K562 (cell line): ENCODE measurements at regions not wholly inside any gene's neighbourhood (a gene's known extent, or its start where the extent isn't known, plus 50 kb on each side); places are given as distances from the start of the nearest gene placed in this dataset.

Experiments used
- ATAC-seq: fragments of 200-7000 bp; cut with Tn5 transposase; 3 replicates; pipeline ENCODE4 v1.9.1; 2020; ENCODE audit warnings: moderate library complexity
- BruUV-seq: library from RNA; stranded (reverse); fragments of 400-500 nt; replicated peaks from 2 replicates; lab custom pipeline; 2021; lab: Mats Ljungman, UMichigan
- CTCF ChIA-PET: fragments of 300-600 bp; formaldehyde crosslinking; extraction: SDS; loops from one replicate; lab custom pipeline; 2021; ENCODE audit warnings: low intra/inter-chr PET ratio; lab: Yijun Ruan, JAX
- POLR2A ChIA-PET: fragments of 300-600, 350-650 bp; sonication (Branson Sonifier 250); formaldehyde crosslinking; extraction: SDS; loops from one replicate; lab custom pipeline; 2021; ENCODE audit warnings: antibody characterized with exemption, inconsistent platforms; lab: Yijun Ruan, JAX
- DNase-seq, 4 experiments: peaks; one replicate each; pipeline versions ENCODE4 v3.0.0 to v3.0.0-alpha.2; 2011 to 2018; ENCODE audit warnings: low spot score in 3 of 4, mixed read lengths in 3 of 4; ENCODE audit errors: extremely low read depth in 1 of 4
- FAIRE-seq: peaks from 2 replicates; lab custom pipeline; 2011; peaks lifted over from hg19 to GRCh38; lab: Jason Lieb, UNC
- H2AFZ ChIP-seq: 2 replicates; pipeline ENCODE4 v1.6.0; 2011; ENCODE audit warnings: low read depth, low read length, control low read depth, inconsistent platforms
- H3K27ac ChIP-seq: fragments of 200-600 bp; 3 replicates; pipeline ENCODE4 v1.8.0; 2011; ENCODE audit warnings: low read depth, mild to moderate bottlenecking, control low read depth, inconsistent platforms, low read length, moderate library complexity, mixed read lengths; ENCODE audit errors: extremely low read depth
- H3K27me3 ChIP-seq, 2 experiments: fragments of 300-600 bp in 1 of 2; 2 replicates in 1 of 2; 3 replicates in 1 of 2; pipeline versions ENCODE4 v1.6.0 to v1.8.0; 2011; ENCODE audit warnings: inconsistent platforms in 2 of 2, low read length in 2 of 2, mild to moderate bottlenecking in 1 of 2, mixed read lengths in 1 of 2, moderate library complexity in 1 of 2; ENCODE audit not compliant: control insufficient read depth in 2 of 2, insufficient read depth in 2 of 2
- H3K36me3 ChIP-seq: fragments of 300-600 bp; 3 replicates; pipeline ENCODE4 v1.8.0; 2011; ENCODE audit warnings: mild to moderate bottlenecking, low read length, inconsistent platforms; ENCODE audit not compliant: control insufficient read depth, insufficient read depth
- H3K4me1 ChIP-seq, 2 experiments: fragments of 200-600 bp in 1 of 2; replicated peaks in 1 of 2; 2 replicates in 1 of 2; 3 replicates in 1 of 2; pipeline versions ENCODE4 v1.5.1 to v1.8.0; 2011; ENCODE audit warnings: inconsistent platforms in 2 of 2, low read length in 2 of 2, mild to moderate bottlenecking in 1 of 2, mixed read lengths in 1 of 2, moderate library complexity in 1 of 2; ENCODE audit not compliant: control insufficient read depth in 2 of 2, insufficient read depth in 2 of 2
- H3K4me2 ChIP-seq: 2 replicates; pipeline ENCODE4 v1.6.1; 2011; ENCODE audit warnings: low read length, control low read depth, inconsistent platforms, mixed read lengths; ENCODE audit not compliant: insufficient read depth
- H3K4me3 ChIP-seq: fragments of 200-600 bp; sonication (generic), shearing (Covaris generic); 2 replicates; pipeline ENCODE4 v1.5.1; 2016; ENCODE audit warnings: control low read depth, inconsistent platforms
- H3K79me2 ChIP-seq: fragments of 200-600 bp; 3 replicates; pipeline ENCODE4 v1.8.0; 2011; ENCODE audit warnings: low read length, inconsistent platforms; ENCODE audit not compliant: control insufficient read depth, insufficient read depth
- H3K9ac ChIP-seq, 2 experiments: 2 replicates each; pipeline versions ENCODE4 v1.6.0 to v1.6.1; 2011; ENCODE audit warnings: low read depth in 2 of 2, low read length in 2 of 2, control low read depth in 1 of 2, inconsistent platforms in 1 of 2, mild to moderate bottlenecking in 1 of 2, mixed read lengths in 1 of 2; ENCODE audit not compliant: insufficient read depth in 1 of 2
- H3K9me1 ChIP-seq: one replicate; pipeline ENCODE4 v1.6.0; 2011; ENCODE audit warnings: inconsistent platforms, mild to moderate bottlenecking, low read length, moderate library complexity; ENCODE audit not compliant: control insufficient read depth, insufficient read depth
- H3K9me3 ChIP-seq: replicated peaks from 2 replicates; pipeline ENCODE4 v1.5.1; 2011; ENCODE audit warnings: low read depth, low read length, inconsistent platforms; ENCODE audit not compliant: control insufficient read depth, insufficient read depth
- H4K20me1 ChIP-seq: replicated peaks from 2 replicates; pipeline ENCODE4 v1.6.1; 2011; ENCODE audit warnings: low read length, inconsistent platforms, mixed read lengths; ENCODE audit not compliant: control insufficient read depth, insufficient read depth
- ATF4 ChIP-seq: fragments of 450-650 bp; formaldehyde crosslinking; IDR thresholded peaks from 2 replicates; pipeline ENCODE4 v1.4.0; 2022; ENCODE audit warnings: mild to moderate bottlenecking, moderate library complexity
- CBX2 ChIP-seq: fragments of 200-600 bp; sonication (generic); IDR thresholded peaks from one replicate; pipeline ENCODE4 v1.6.1; 2012; ENCODE audit warnings: mild to moderate bottlenecking, low read length, inconsistent platforms; ENCODE audit not compliant: insufficient read depth, poor library complexity, severe bottlenecking
- KDM1A ChIP-seq, 2 experiments: fragments of 450-650 bp; IDR thresholded peaks; 2 replicates each; pipeline ENCODE4 v1.6.1; 2016; ENCODE audit warnings: mild to moderate bottlenecking in 2 of 2
- TEAD4 ChIP-seq, 2 experiments: sonication (generic) in 1 of 2; formaldehyde crosslinking in 1 of 2; IDR thresholded peaks; 2 replicates each; pipeline versions ENCODE4 v1.6.1 to v1.8.0; 2012 to 2022; ENCODE audit warnings: borderline replicate concordance in 1 of 2, inconsistent platforms in 1 of 2, low read length in 1 of 2, mild to moderate bottlenecking in 1 of 2, missing genetic modification reagents in 1 of 2
- U2AF2 ChIP-seq: fragments of 200-400 bp; formaldehyde crosslinking; optimal IDR thresholded peaks from 2 replicates; pipeline ENCODE3; 2017; ENCODE audit warnings: low read depth, mild to moderate bottlenecking, low read length
- ZC3H8 ChIP-seq: fragments of 450-650 bp; IDR thresholded peaks from 2 replicates; pipeline ENCODE4 v1.6.1; 2017
- ZNF140 ChIP-seq: fragments of 250-450 bp; sonication (Bioruptor Pico); IDR thresholded peaks from 2 replicates; pipeline ENCODE4 v1.8.0; 2021; ENCODE audit warnings: moderate library complexity, mild to moderate bottlenecking, inconsistent platforms
- ZNF277 ChIP-seq: fragments of 250-450 bp; sonication (Bioruptor Pico); IDR thresholded peaks from 2 replicates; pipeline ENCODE4 v1.8.0; 2022; ENCODE audit warnings: inconsistent platforms, mild to moderate bottlenecking, moderate library complexity, borderline replicate concordance
- ZNF280A ChIP-seq: fragments of 450-650 bp; IDR thresholded peaks from 2 replicates; pipeline ENCODE4 v1.6.1; 2018; ENCODE audit warnings: mild to moderate bottlenecking, low read depth; ENCODE audit not compliant: partially characterized antibody
- ZNF316 ChIP-seq: fragments of 450-650 bp; IDR thresholded peaks from 2 replicates; pipeline ENCODE4 v1.6.1; 2016
- ZNF780A ChIP-seq: fragments of 250-450 bp; sonication (Bioruptor Pico); IDR thresholded peaks from 2 replicates; pipeline ENCODE4 v1.5.0; 2021; ENCODE audit warnings: mild to moderate bottlenecking
- WGBS: fragments of 100-300 bp; shearing (Covaris generic); methylation state at CpG from one replicate; pipeline ENCODE4 v1.1.6; 2016; ENCODE audit warnings: low coverage, mixed read lengths; ENCODE audit not compliant: insufficient coverage; ENCODE audit errors: missing lambda C conversion rate; 5-methylcytosine and 5-hydroxymethylcytosine counted together
- in situ Hi-C: fragments of 300-500 bp; cut with MboI; formaldehyde crosslinking; loops from 4 replicates; pipeline ENCODE4 v1.15.0; 2018; ENCODE audit warnings: inconsistent platforms, mixed read lengths
- intact Hi-C: fragments of 100-400 bp; cut with micrococcal nuclease; formaldehyde crosslinking; loops from 2 replicates; pipeline ENCODE4 v1.14.2; 2022

- TF ChIP-seq ZNF140 (no peak), ZC3H8 (no peak), U2AF2 (no peak), ZNF277 (no peak)
- TF ChIP-seq, all 486 proteins: peak for 0
Observed at GRCh38 chr12:3966376-3966775, 93.2 kb upstream of the PARP11 start (continued).

GRCh38 chr12:3965046-3965445 is 91.8 kb upstream of the PARP11 start:
- WGBS = 3% methylated on average over 2 of the region's 3 CpGs
- no peaks in the 10 kb centered on the region; a peak in 1 of 5 replicates for H3K4me1 ChIP-seq
- H3K9me1 ChIP-seq = no peaks in the 10 kb centered on the region
- FAIRE-seq (no peak), ATAC-seq (no peak), DNase-seq (no peak)
- intact Hi-C loops = no loop called here
- TF ChIP-seq ZNF780A (CRISPR knock-in tag) (no peak), ATF4 (CRISPR knock-in tag) (no peak), ZNF280A (no peak), TEAD4 (IDR thresholded peaks at IDR 0.05; ENCODE audit: low read length) (no peak), TEAD4 (CRISPR knock-in tag; IDR thresholded peaks at IDR 0.05; ENCODE audit: borderline replicate concordance) (no peak), KDM1A (IDR thresholded peaks at IDR 0.05) (no peak), ZNF316 (peak; percentile 33), CBX2 (no peak)
- no peaks in the 10 kb centered on the region for H3K9me3 ChIP-seq
- no peaks in the 10 kb centered on the region for H3K79me2 ChIP-seq
- in situ Hi-C loops = no loop called here
- H3K36me3 ChIP-seq = no peaks in the 10 kb centered on the region
- no TSS peak for BruUV-seq
- H3K27me3 ChIP-seq = peaks cover 0 to 16% of the 10 kb centered on the region in 2 experiments; a peak in 3 of 5 replicates
- H2AFZ ChIP-seq = no peak overlapping the region
- ChIA-PET CTCF (no interaction called here), POLR2A (no interaction called here)
- no peak overlapping the region for H3K9ac ChIP-seq
- no peak overlapping the region for H3K4me3 ChIP-seq
- no peaks in the 10 kb centered on the region for H4K20me1 ChIP-seq
- no peak overlapping the region for H3K27ac ChIP-seq
- no peak overlapping the region for H3K4me2 ChIP-seq
